ENCODE measurements at regions not wholly inside any gene's neighbourhood (a gene's known extent, or its start where the extent isn't known, plus 50 kb on each side); places are given as distances from the start of the nearest gene placed in this dataset.

DNA sequence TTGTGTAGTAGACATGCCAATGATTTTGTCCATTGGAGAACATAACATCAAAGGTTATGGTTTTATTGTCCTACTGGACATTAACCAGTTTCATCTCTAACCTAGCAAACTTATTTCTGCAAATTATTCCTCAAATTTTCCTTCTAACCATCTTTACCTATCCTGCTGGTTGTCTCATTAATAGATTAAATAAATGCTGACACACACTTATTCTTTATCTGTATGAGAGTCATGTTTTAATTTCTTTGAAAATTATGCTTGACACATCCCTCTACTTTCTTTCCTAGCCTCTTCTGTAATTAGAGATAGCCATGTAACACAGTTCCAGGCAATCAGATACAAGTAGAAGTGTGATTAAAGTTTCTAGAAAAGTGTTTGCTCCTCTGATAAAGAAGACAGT, 98.9 kb downstream of the RPS29 start:
- Histone ChIP-seq H3K27me3 (ENCODE audit: insufficient read depth) (no peaks in the 10 kb centered on the region; the same call in 1 of the 2 replicates), H3K9me2 (no peaks in the 10 kb centered on the region), H3K27ac (ENCODE audit: low read depth in 2 of 2, low read length in 1 of 2) (no peak overlapping the region), H3K9ac (no peak overlapping the region), H3K79me2 (ENCODE audit: insufficient read depth) (no peaks in the 10 kb centered on the region), H2AFZ (ENCODE audit: low read depth) (no peak overlapping the region), H3F3A (replicated peaks; ENCODE audit: insufficient read depth) (no peaks in the 10 kb centered on the region), H4K20me1 (ENCODE audit: insufficient read depth) (no peaks in the 10 kb centered on the region), H3K9me3 (no peaks in the 10 kb centered on the region), H3K4me1 (ENCODE audit: control insufficient read depth in 1 of 2, insufficient read depth in 2 of 2, low read depth in 1 of 2, low read length in 1 of 2) (peaks cover 0 to 8% of the 10 kb centered on the region in 2 experiments; a peak in 2 of 4 replicates), H3K4me2 (no peak overlapping the region), H3K36me3 (replicated peaks in 1 of 2; ENCODE audit: control insufficient read depth in 1 of 2, insufficient read depth in 2 of 2, low read length in 1 of 2) (no peaks in the 10 kb centered on the region), H3K4me3 (ENCODE audit: low read depth in 2 of 2, low read length in 1 of 2) (no peak overlapping the region)
- no peak for DNase-seq
- TF ChIP-seq ELF1 (IDR thresholded peaks at IDR 0.05) (no peak), ZBTB33 (IDR thresholded peaks at IDR 0.05; ENCODE audit: borderline replicate concordance, low read depth) (no peak)
- POLR2A ChIA-PET, result no interaction called here
- CTCF ChIA-PET, result interaction anchor here (0.6 to 3.0 kb wide), 2 partner anchors 11 to 100 kb away, joined by 4 to 16 read pairs; no protein-coding TSS in a partner anchor

GRCh38 chr14:49485290-49485689, 100.9 kb downstream of the RPS29 start:
- Histone ChIP-seq H3K79me2 (ENCODE audit: insufficient read depth) (no peaks in the 10 kb centered on the region), H3K4me3 (ENCODE audit: low read depth in 2 of 2, low read length in 1 of 2) (no peak overlapping the region), H3K36me3 (replicated peaks in 1 of 2; ENCODE audit: control insufficient read depth in 1 of 2, insufficient read depth in 2 of 2, low read length in 1 of 2) (no peaks in the 10 kb centered on the region), H3K4me2 (no peak overlapping the region), H3K9me2 (no peaks in the 10 kb centered on the region), H3K27ac (ENCODE audit: low read depth in 2 of 2, low read length in 1 of 2) (no peak overlapping the region), H4K20me1 (ENCODE audit: insufficient read depth) (no peaks in the 10 kb centered on the region), H3F3A (replicated peaks; ENCODE audit: insufficient read depth) (no peaks in the 10 kb centered on the region), H3K9ac (no peak overlapping the region), H3K27me3 (ENCODE audit: insufficient read depth) (no peaks in the 10 kb centered on the region), H3K4me1 (ENCODE audit: control insufficient read depth in 1 of 2, insufficient read depth in 2 of 2, low read depth in 1 of 2, low read length in 1 of 2) (peaks cover 0 to 8% of the 10 kb centered on the region in 2 experiments; a peak in 2 of 4 replicates), H2AFZ (ENCODE audit: low read depth) (no peak overlapping the region), H3K9me3 (no peaks in the 10 kb centered on the region)
- 20% methylated on average over 3 of the region's 3 CpGs for WGBS (ENCODE audit: low lambda C conversion rate)
- ChIA-PET CTCF (interaction anchor here (1.0 to 11.6 kb wide), 3 partner anchors 9 to 24 kb away, joined by 4 to 83 read pairs (median 73); no protein-coding TSS in a partner anchor), POLR2A (no interaction called here)
- DNase-seq, result no peak
- TF ChIP-seq POLR2AphosphoS5 (IDR thresholded peaks at IDR 0.05; ENCODE audit: low read depth, low read length) (no peak), ELF1 (IDR thresholded peaks at IDR 0.05) (no peak), MAX (IDR thresholded peaks at IDR 0.05; ENCODE audit: low read depth) (no peak)
- TF ChIP-seq, protein P1, sequence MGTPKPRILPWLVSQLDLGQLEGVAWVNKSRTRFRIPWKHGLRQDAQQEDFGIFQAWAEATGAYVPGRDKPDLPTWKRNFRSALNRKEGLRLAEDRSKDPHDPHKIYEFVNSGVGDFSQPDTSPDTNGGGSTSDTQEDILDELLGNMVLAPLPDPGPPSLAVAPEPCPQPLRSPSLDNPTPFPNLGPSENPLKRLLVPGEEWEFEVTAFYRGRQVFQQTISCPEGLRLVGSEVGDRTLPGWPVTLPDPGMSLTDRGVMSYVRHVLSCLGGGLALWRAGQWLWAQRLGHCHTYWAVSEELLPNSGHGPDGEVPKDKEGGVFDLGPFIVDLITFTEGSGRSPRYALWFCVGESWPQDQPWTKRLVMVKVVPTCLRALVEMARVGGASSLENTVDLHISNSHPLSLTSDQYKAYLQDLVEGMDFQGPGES (IDR thresholded peaks at IDR 0.05; ENCODE audit: low read depth, low read length), result no peak

DNA sequence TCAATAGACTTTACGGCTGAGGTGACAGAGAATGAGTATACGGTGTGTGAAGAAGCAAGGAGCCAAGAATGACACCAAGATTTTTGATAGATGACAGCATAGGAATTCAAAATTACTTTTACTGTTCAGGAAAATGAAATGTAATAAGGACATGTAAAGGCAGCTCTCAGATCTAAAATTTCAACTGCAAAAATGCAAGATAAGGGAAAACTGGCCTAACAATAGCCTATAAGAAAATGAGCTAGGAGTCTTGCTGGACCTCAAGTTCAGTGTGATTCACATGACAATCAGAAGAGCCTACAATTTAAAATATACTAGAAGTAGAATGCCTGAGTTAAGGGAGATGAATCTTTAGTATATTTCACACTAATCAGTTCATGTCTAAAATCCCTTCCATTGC, 102.0 kb downstream of the RPS29 start:
- no peaks in the 10 kb centered on the region for H4K20me1 ChIP-seq (ENCODE audit: insufficient read depth)
- H3K9ac ChIP-seq, result no peak overlapping the region
- DNase-seq, result no peak
- H3K9me2 ChIP-seq, result no peaks in the 10 kb centered on the region
- H3K4me1 ChIP-seq (ENCODE audit: control insufficient read depth in 1 of 2, insufficient read depth in 2 of 2, low read depth in 1 of 2, low read length in 1 of 2), result peaks cover 0 to 8% of the 10 kb centered on the region in 2 experiments; a peak in 2 of 4 replicates
- POLR2A ChIA-PET, result no interaction called here
- no peaks in the 10 kb centered on the region for H3K9me3 ChIP-seq
- no peaks in the 10 kb centered on the region for H3K36me3 ChIP-seq (replicated peaks in 1 of 2; ENCODE audit: control insufficient read depth in 1 of 2, insufficient read depth in 2 of 2, low read length in 1 of 2)
- no peaks in the 10 kb centered on the region for H3F3A ChIP-seq (replicated peaks; ENCODE audit: insufficient read depth)
- no peak for TF ChIP-seq SIN3A (IDR thresholded peaks at IDR 0.05; ENCODE audit: borderline replicate concordance, low read depth, low read length)
- TF ChIP-seq FOSL2 (IDR thresholded peaks at IDR 0.05; ENCODE audit: borderline replicate concordance, low read depth), result no peak
- no peak for TF ChIP-seq RXRA (IDR thresholded peaks at IDR 0.05; ENCODE audit: borderline replicate concordance, low read depth)
- no peak for TF ChIP-seq TAF1 (IDR thresholded peaks at IDR 0.05; ENCODE audit: borderline replicate concordance, low read depth, low read length)
- TF ChIP-seq JUND (IDR thresholded peaks at IDR 0.05), result no peak
- TF ChIP-seq FOXM1 (IDR thresholded peaks at IDR 0.05; ENCODE audit: low read depth), result no peak
- no peak for TF ChIP-seq FOXJ3 (CRISPR knock-in tag; IDR thresholded peaks at IDR 0.05)
- TF ChIP-seq MXI1 (IDR thresholded peaks at IDR 0.05; ENCODE audit: low read depth, low read length), result no peak
- no peak for TF ChIP-seq SMC3 (IDR thresholded peaks at IDR 0.05; ENCODE audit: low read depth, low read length)
- TF ChIP-seq EZH2phosphoT487 (IDR thresholded peaks at IDR 0.05; ENCODE audit: borderline replicate concordance, low read depth), result no peak
- TF ChIP-seq GATA2 (CRISPR knock-in tag; IDR thresholded peaks at IDR 0.05), result no peak
- no peak overlapping the region; a peak in 1 of 4 replicates for H3K27ac ChIP-seq (ENCODE audit: low read depth in 2 of 2, low read length in 1 of 2)
- H2AFZ ChIP-seq (ENCODE audit: low read depth), result no peak overlapping the region
- H3K79me2 ChIP-seq (ENCODE audit: insufficient read depth), result no peaks in the 10 kb centered on the region
- CTCF ChIA-PET, result interaction anchor here (0.5 to 11.6 kb wide), 5 partner anchors 8 to 111 kb away, joined by 3 to 83 read pairs (median 4); no protein-coding TSS in a partner anchor
- H3K27me3 ChIP-seq (ENCODE audit: insufficient read depth), result no peaks in the 10 kb centered on the region
- no peak overlapping the region for H3K4me2 ChIP-seq
- H3K4me3 ChIP-seq (ENCODE audit: low read depth in 2 of 2, low read length in 1 of 2), result no peak overlapping the region
- 64% methylated on average over 2 of the region's 2 CpGs for WGBS (ENCODE audit: low lambda C conversion rate)

Measured in SK-N-SH (cell line).